ENCODE measurements at regions not wholly inside any gene's neighbourhood (a gene's known extent, or its start where the extent isn't known, plus 50 kb on each side); places are given as distances from the start of the nearest gene placed in this dataset.

DNA sequence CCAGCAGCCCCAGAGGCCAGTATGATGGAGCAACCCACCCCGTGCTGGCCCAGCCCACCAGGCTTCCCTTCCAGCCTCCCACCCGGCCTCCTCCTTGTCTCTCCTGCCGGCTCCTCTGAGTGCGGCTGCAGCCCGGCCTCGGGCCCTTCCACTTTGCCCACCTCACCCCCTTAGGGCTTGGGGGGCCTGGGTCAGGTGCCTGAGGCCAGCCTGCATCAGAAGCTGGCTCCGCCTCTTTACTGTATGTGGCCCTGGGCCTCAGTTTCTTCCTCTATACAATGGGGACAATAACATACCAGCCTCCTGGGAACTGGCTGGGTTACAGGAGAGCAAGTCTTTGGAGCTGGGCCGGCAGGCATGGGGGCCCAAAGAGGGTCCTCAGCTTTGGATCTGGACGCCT lies 221.1 kb upstream of the CIBAR2 start:
- peaks cover 11% of the 10 kb centered on the region for H3K4me1 ChIP-seq (ENCODE audit: control insufficient read depth, insufficient read depth, low read length)
- H3K9me3 Mint-ChIP-seq, result no peaks in the 10 kb centered on the region
- intact Hi-C loops (cut with micrococcal nuclease), result no loop called here

DNA sequence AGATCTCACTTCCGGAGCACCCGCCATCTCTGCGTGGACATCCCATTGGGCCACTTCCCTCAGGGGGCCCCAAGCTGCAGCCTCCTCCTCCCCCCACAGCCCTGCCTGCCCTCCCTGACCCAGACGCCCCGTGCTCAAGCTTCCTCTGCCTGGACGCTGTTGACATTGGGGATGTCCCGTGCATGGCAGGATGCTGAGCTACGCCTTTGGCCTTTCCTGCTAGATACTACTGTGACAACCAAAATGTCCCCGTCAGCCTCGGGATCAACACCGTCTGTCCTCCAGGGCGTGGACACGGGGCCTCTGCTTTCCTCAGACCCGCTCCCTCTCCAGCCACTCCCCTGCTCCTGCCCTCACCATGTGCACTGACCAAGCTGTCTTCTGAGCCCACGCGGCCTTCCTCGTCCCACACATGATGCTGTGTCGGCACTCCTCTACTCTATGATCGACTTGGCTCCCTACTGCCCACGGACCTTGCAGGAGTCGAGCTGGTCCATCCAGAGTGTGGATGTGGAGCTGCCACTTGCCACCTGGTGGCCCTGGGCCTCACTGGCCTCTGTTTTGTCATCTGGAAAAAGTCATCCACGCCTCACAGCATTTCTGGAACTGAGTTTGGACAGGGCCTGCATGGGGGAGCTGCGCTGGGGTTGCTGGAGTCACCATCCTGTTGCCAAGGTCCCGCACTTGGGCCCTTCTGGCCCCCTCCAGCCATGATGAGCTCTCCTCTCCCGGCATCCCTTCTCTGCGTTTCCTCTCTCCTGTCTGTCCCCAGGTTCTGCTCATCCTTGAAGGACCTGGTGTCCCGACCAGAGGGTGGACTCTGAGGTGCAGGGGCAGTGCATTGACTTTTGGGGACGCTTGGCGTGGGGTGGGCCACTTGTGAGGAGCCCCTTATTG lies 221.7 kb upstream of the CIBAR2 start:
- Mint-ChIP-seq H3K9me3 (no peaks in the 10 kb centered on the region), H3K4me1 (peaks cover 5 to 23% of the 10 kb centered on the region in 2 donors), H3K36me3 (no peaks in the 10 kb centered on the region), H3K27me3 (ENCODE audit: low read depth in 2 of 2) (peaks cover 7 to 28% of the 10 kb centered on the region in 2 donors), H3K27ac (no peak overlapping the region), H3K4me3 (no peak overlapping the region)
- Histone ChIP-seq H3K9me3 (ENCODE audit: control insufficient read depth, insufficient read depth, low read length) (no peaks in the 10 kb centered on the region), H3K36me3 (ENCODE audit: control insufficient read depth, insufficient read depth, low read length) (no peaks in the 10 kb centered on the region), H3K4me3 (ENCODE audit: low read length) (no peak overlapping the region), H3K27ac (ENCODE audit: low read length) (no peak overlapping the region), H3K4me1 (ENCODE audit: control insufficient read depth, insufficient read depth, low read length) (peaks cover 11% of the 10 kb centered on the region), H3K27me3 (ENCODE audit: control insufficient read depth, insufficient read depth, low read length) (peaks cover 10% of the 10 kb centered on the region)
- intact Hi-C loops (cut with micrococcal nuclease), result no loop called here
- 89% methylated on average over 29 of the region's 29 CpGs for WGBS (ENCODE audit: insufficient coverage)
- no peak for ATAC-seq
- no peak for DNase-seq
- TF ChIP-seq, protein P1, sequence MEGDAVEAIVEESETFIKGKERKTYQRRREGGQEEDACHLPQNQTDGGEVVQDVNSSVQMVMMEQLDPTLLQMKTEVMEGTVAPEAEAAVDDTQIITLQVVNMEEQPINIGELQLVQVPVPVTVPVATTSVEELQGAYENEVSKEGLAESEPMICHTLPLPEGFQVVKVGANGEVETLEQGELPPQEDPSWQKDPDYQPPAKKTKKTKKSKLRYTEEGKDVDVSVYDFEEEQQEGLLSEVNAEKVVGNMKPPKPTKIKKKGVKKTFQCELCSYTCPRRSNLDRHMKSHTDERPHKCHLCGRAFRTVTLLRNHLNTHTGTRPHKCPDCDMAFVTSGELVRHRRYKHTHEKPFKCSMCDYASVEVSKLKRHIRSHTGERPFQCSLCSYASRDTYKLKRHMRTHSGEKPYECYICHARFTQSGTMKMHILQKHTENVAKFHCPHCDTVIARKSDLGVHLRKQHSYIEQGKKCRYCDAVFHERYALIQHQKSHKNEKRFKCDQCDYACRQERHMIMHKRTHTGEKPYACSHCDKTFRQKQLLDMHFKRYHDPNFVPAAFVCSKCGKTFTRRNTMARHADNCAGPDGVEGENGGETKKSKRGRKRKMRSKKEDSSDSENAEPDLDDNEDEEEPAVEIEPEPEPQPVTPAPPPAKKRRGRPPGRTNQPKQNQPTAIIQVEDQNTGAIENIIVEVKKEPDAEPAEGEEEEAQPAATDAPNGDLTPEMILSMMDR (IDR thresholded peaks at IDR 0.05), result no peak

More for the DNA sequence above, 221.1 kb upstream of the CIBAR2 start:
- H3K9me3 ChIP-seq (ENCODE audit: control insufficient read depth, insufficient read depth, low read length), result no peaks in the 10 kb centered on the region
- TF ChIP-seq, protein P1 (IDR thresholded peaks at IDR 0.05), result no peak
- Mint-ChIP-seq H3K27me3 (ENCODE audit: low read depth in 2 of 2) (peaks cover 12 to 31% of the 10 kb centered on the region in 2 donors), H3K36me3 (no peaks in the 10 kb centered on the region), H3K27ac (no peak overlapping the region), H3K4me3 (no peak overlapping the region), H3K4me1 (peaks cover 5 to 23% of the 10 kb centered on the region in 2 donors)
- no peak overlapping the region for H3K27ac ChIP-seq (ENCODE audit: low read length)
- no peak for ATAC-seq
- no peak overlapping the region for H3K4me3 ChIP-seq (ENCODE audit: low read length)
- 92% methylated on average over 9 of the region's 9 CpGs for WGBS (ENCODE audit: insufficient coverage)
- peaks cover 11% of the 10 kb centered on the region for H3K27me3 ChIP-seq (ENCODE audit: control insufficient read depth, insufficient read depth, low read length)
- H3K36me3 ChIP-seq (ENCODE audit: control insufficient read depth, insufficient read depth, low read length), result no peaks in the 10 kb centered on the region
- DNase-seq, result no peak

DNA sequence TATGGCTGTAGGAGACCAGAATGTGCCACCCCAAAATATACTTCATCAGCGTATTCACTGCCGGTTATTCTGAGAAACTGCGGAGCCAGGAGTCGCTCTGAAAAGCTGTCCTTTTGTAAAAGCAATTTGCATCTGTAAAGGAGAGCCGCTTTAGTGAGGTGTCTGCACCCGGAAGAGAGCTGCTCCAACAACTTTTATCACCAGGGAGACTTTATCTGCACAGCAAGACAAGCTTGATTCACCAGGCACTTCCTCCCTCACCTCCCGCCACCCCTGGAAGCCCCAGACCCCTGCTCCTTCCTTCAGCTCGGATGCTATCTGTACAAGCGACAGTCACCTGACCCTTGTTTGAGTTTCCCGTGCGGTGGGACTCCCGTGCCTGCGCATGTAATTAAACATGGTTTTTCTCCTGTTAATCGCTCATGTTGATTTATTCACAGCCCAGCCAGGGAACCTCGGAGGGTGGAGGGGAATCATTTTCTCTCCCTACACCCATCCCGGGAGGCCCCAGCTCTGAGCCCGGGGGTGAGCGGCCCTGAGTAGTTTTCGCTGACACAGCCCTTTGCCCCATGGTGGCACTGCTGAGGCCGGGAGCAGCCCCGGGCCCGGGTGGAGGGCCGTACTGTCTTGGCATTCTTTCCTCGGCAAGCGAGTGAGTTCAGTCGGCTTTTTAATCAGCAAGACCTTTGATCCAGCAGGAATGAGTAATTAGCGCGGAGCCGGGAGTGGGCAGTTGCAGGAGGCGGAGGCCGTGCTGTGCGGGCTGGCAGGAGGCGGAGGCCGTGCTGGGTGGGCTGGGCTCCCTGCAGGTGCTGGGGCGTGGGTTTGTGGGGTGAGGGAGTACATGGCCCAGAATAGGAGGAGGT lies 222.7 kb upstream of the CIBAR2 start:
- Mint-ChIP-seq H3K4me3 (peak overlapping the region; percentile 81), H3K27me3 (ENCODE audit: low read depth in 2 of 2) (peaks cover 7 to 25% of the 10 kb centered on the region in 2 donors), H3K9me3 (no peaks in the 10 kb centered on the region), H3K27ac (peak overlapping the region in 1 of 2 donors; percentile 61), H3K4me1 (peaks cover 5 to 21% of the 10 kb centered on the region in 2 donors), H3K36me3 (no peaks in the 10 kb centered on the region)
- Histone ChIP-seq H3K9me3 (ENCODE audit: control insufficient read depth, insufficient read depth, low read length) (no peaks in the 10 kb centered on the region), H3K27me3 (ENCODE audit: control insufficient read depth, insufficient read depth, low read length) (peaks cover 10% of the 10 kb centered on the region), H3K27ac (ENCODE audit: low read length) (no peak overlapping the region), H3K4me3 (ENCODE audit: low read length) (peak overlapping the region; percentile 16), H3K36me3 (ENCODE audit: control insufficient read depth, insufficient read depth, low read length) (no peaks in the 10 kb centered on the region), H3K4me1 (ENCODE audit: control insufficient read depth, insufficient read depth, low read length) (peaks cover 11% of the 10 kb centered on the region)
- DNase-seq, result peak in 1 of 2 donors; percentile 39
- ATAC-seq, result peak in 2 of 3 donors; percentile 32 to 47
- intact Hi-C loops (cut with micrococcal nuclease), result no loop called here
- WGBS (ENCODE audit: insufficient coverage), result 16% methylated on average over 33 of the region's 35 CpGs
- TF ChIP-seq, protein P1 (IDR thresholded peaks at IDR 0.05), result no peak
